ENCODE measurements at regions not wholly inside any gene's neighbourhood (a gene's known extent, or its start where the extent isn't known, plus 50 kb on each side); places are given as distances from the start of the nearest gene placed in this dataset.

DNA sequence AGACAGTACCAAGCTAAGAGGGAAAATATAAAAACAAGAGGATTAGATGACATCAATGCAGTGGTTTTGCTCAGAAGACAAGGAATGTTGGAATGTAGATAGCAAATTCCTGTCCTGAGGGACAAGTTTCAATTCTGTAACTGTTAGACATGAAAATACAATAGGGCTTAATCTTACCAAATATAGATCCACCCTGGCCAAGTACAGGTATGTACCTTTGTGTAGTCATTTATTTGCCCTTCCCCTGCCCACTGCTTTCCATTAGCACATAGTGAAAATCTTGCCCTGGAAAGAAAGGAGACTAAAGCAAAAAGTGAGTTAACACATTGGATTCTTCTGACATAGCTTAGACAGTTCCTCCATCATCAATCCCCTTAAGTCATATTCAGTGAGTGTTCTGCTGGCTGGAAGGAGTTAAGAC is 389.0 kb upstream of the THBS1 start:
- H3K36me3 ChIP-seq (ENCODE audit: control insufficient read depth in 3 of 3, insufficient read depth in 2 of 3, low read depth in 1 of 3, low read length in 3 of 3): no peaks in the 10 kb centered on the region
- no peaks in the 10 kb centered on the region for H3K27me3 ChIP-seq (ENCODE audit: control insufficient read depth in 3 of 3, insufficient read depth in 3 of 3, low read length in 3 of 3)
- H3K4me1 ChIP-seq (ENCODE audit: control insufficient read depth in 3 of 3, insufficient read depth in 2 of 3, low read depth in 1 of 3, low read length in 2 of 3): no peaks in the 10 kb centered on the region
- no peak for FAIRE-seq
- no peak overlapping the region for H3K4me3 ChIP-seq (ENCODE audit: low read depth in 1 of 3, low read length in 3 of 3)
- H3K9me3 ChIP-seq (ENCODE audit: control insufficient read depth in 2 of 2, insufficient read depth in 1 of 2, low read depth in 1 of 2, low read length in 1 of 2): no peaks in the 10 kb centered on the region
- DNase-seq: no peak
- no peak overlapping the region for H3K27ac ChIP-seq (ENCODE audit: low read depth in 1 of 3, low read length in 2 of 3)

DNA sequence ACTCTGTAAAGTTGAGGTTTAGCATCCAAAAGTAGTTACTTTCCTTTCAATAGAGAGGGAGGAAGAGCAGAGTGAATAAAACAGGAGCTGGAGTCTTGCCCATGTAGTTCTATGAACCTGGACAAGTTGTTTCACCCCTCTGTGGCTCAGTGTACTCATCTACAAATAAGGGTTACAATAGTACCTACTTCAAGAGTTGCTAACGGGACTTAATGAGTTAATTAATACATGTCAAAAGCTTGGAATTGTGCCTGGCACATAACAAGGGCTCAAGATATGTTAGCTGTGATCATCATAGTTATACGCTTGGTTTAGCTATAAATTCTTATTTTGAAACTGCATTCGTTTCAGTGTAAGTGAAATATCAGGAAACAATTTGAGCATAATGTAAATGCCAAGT is 388.5 kb upstream of the THBS1 start:
- WGBS, 3 donors: 55 to 72% (median 72%) methylated on average over 3 of the region's 3 CpGs
- FAIRE-seq: no peak

DNA sequence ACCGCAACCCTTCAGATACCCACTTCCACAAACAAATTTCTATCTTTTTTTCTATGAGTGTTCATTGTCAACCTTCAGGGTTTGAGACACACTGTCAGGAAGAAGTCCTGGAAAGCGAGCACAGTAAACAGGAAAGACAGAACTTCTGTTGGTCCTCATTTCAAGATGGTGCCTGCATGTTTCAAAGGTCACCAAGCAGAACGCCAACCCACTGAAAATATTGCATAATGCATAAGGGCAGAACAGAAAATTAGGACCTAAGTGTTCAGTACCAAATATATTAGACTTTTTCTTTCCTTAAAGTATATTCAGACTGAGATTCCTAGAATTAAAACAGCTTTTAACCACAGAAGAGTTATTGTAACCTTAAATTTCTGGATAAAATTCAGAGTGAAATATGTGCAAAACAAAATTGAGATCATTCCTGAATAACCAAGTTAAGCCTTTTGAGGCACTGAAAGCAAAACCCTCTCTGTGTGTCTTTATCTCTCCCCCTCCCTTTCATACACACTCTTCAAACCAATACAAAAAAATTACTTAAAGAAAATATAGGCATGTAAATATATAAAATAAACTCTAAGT is 387.8 kb upstream of the THBS1 start:
- no peaks in the 10 kb centered on the region for H3K9me3 ChIP-seq (ENCODE audit: control insufficient read depth in 2 of 2, insufficient read depth in 1 of 2, low read depth in 1 of 2, low read length in 1 of 2)
- no peaks in the 10 kb centered on the region for H3K36me3 ChIP-seq (ENCODE audit: control insufficient read depth in 3 of 3, insufficient read depth in 2 of 3, low read depth in 1 of 3, low read length in 3 of 3)
- DNase-seq: no peak
- 63 to 82% (median 70%) methylated on average over 3 of the region's 3 CpGs for WGBS, 3 donors
- H3K27ac ChIP-seq (ENCODE audit: low read depth in 1 of 3, low read length in 2 of 3): no peak overlapping the region
- no peaks in the 10 kb centered on the region for H3K4me1 ChIP-seq (ENCODE audit: control insufficient read depth in 3 of 3, insufficient read depth in 2 of 3, low read depth in 1 of 3, low read length in 2 of 3)
- no peak overlapping the region for H3K4me3 ChIP-seq (ENCODE audit: low read depth in 1 of 3, low read length in 3 of 3)
- no peak for FAIRE-seq
- no peaks in the 10 kb centered on the region for H3K27me3 ChIP-seq (ENCODE audit: control insufficient read depth in 3 of 3, insufficient read depth in 3 of 3, low read length in 3 of 3)

More for the DNA sequence above, 388.5 kb upstream of the THBS1 start:
- Histone ChIP-seq H3K4me3 (ENCODE audit: low read depth in 1 of 3, low read length in 3 of 3) (no peak overlapping the region), H3K9me3 (ENCODE audit: control insufficient read depth in 2 of 2, insufficient read depth in 1 of 2, low read depth in 1 of 2, low read length in 1 of 2) (no peaks in the 10 kb centered on the region), H3K4me1 (ENCODE audit: control insufficient read depth in 3 of 3, insufficient read depth in 2 of 3, low read depth in 1 of 3, low read length in 2 of 3) (no peaks in the 10 kb centered on the region), H3K36me3 (ENCODE audit: control insufficient read depth in 3 of 3, insufficient read depth in 2 of 3, low read depth in 1 of 3, low read length in 3 of 3) (no peaks in the 10 kb centered on the region), H3K27ac (ENCODE audit: low read depth in 1 of 3, low read length in 2 of 3) (no peak overlapping the region), H3K27me3 (ENCODE audit: control insufficient read depth in 3 of 3, insufficient read depth in 3 of 3, low read length in 3 of 3) (no peaks in the 10 kb centered on the region)
- no peak for DNase-seq

DNA sequence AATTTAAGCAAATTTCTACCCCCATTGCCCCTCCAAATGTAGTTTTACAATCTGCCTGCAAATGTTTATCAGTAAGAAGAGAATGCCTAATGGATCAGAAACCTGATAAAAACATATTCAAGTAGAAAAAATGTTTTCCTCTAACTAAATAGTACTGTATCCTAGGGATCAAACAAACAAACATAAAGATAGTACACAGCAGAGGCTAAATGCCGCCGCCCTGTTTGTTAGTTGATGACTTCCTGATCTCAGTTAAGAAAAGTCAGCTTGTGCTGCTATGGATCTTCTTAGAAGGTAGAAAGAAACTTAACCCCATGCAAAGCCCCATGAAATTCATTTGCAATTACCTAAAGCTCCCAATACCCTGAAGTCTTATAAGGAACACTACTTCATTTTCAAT is 387.3 kb upstream of the THBS1 start:
- 83 to 97% (median 84%) methylated on average over 2 of the region's 2 CpGs for WGBS, 3 donors
- Histone ChIP-seq H3K27me3 (ENCODE audit: control insufficient read depth in 3 of 3, insufficient read depth in 3 of 3, low read length in 3 of 3) (no peaks in the 10 kb centered on the region), H3K4me3 (ENCODE audit: low read depth in 1 of 3, low read length in 3 of 3) (no peak overlapping the region), H3K36me3 (ENCODE audit: control insufficient read depth in 3 of 3, insufficient read depth in 2 of 3, low read depth in 1 of 3, low read length in 3 of 3) (no peaks in the 10 kb centered on the region), H3K27ac (ENCODE audit: low read depth in 1 of 3, low read length in 2 of 3) (no peak overlapping the region), H3K4me1 (ENCODE audit: control insufficient read depth in 3 of 3, insufficient read depth in 2 of 3, low read depth in 1 of 3, low read length in 2 of 3) (peaks cover 0 to 2% (median 0%) of the 10 kb centered on the region in 3 donors), H3K9me3 (ENCODE audit: control insufficient read depth in 2 of 2, insufficient read depth in 1 of 2, low read depth in 1 of 2, low read length in 1 of 2) (no peaks in the 10 kb centered on the region)
- FAIRE-seq (no peak), DNase-seq (no peak)

- Histone ChIP-seq H3K4me1 (ENCODE audit: control insufficient read depth in 3 of 3, insufficient read depth in 2 of 3, low read depth in 1 of 3, low read length in 2 of 3) (peaks cover 0 to 2% (median 0%) of the 10 kb centered on the region in 3 donors), H3K27me3 (ENCODE audit: control insufficient read depth in 3 of 3, insufficient read depth in 3 of 3, low read length in 3 of 3) (no peaks in the 10 kb centered on the region), H3K36me3 (ENCODE audit: control insufficient read depth in 3 of 3, insufficient read depth in 2 of 3, low read depth in 1 of 3, low read length in 3 of 3) (no peaks in the 10 kb centered on the region), H3K9me3 (ENCODE audit: control insufficient read depth in 2 of 2, insufficient read depth in 1 of 2, low read depth in 1 of 2, low read length in 1 of 2) (no peaks in the 10 kb centered on the region), H3K4me3 (ENCODE audit: low read depth in 1 of 3, low read length in 3 of 3) (no peak overlapping the region), H3K27ac (ENCODE audit: low read depth in 1 of 3, low read length in 2 of 3) (no peak overlapping the region)
- FAIRE-seq: no peak
- 67 to 82% (median 70%) methylated on average over 2 of the region's 2 CpGs for WGBS, 3 donors
- no peak for DNase-seq
These were observed 386.6 kb upstream of the THBS1 start for GRCh38 chr15:39194106-39194830.

DNA sequence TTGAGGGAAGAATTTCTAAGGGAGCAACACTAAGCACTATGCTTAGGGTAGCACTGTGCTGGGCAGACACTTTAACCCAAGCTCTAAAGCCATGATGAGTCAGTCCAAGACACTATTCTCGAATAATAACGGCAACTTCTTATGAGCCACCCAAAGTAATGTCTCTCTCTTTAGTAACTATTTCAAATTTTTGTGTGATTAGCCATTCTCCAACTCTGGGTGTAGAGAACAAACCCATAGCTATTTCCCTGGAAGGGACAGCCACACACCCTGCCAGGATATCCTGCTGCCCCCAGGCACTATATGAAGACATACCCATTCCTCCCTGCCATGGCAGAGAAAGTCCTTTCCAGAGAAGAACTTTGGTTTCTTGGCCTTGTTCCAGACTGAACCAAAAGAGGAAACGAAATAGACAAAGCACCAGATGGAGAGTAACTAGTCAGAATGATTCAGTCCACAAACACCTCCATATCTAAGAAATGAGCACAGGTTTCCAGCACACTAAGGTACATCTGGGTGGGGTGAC is 384.9 kb upstream of the THBS1 start:
- WGBS, 3 donors: 63 to 67% (median 65%) methylated on average over 3 of the region's 3 CpGs
- Histone ChIP-seq H3K27me3 (ENCODE audit: control insufficient read depth in 3 of 3, insufficient read depth in 3 of 3, low read length in 3 of 3) (no peaks in the 10 kb centered on the region), H3K4me3 (ENCODE audit: low read depth in 1 of 3, low read length in 3 of 3) (no peak overlapping the region), H3K27ac (ENCODE audit: low read depth in 1 of 3, low read length in 2 of 3) (no peak overlapping the region), H3K4me1 (ENCODE audit: control insufficient read depth in 3 of 3, insufficient read depth in 2 of 3, low read depth in 1 of 3, low read length in 2 of 3) (peaks cover 0 to 2% (median 0%) of the 10 kb centered on the region in 3 donors), H3K9me3 (ENCODE audit: control insufficient read depth in 2 of 2, insufficient read depth in 1 of 2, low read depth in 1 of 2, low read length in 1 of 2) (no peaks in the 10 kb centered on the region), H3K36me3 (ENCODE audit: control insufficient read depth in 3 of 3, insufficient read depth in 2 of 3, low read depth in 1 of 3, low read length in 3 of 3) (no peaks in the 10 kb centered on the region)
- no peak for FAIRE-seq
- DNase-seq: peak in 1 of 2 donors; percentile 75

GRCh38 chr15:39198044-39199000 is 382.6 kb upstream of the THBS1 start:
- no peak for FAIRE-seq
- 68 to 82% (median 73%) methylated on average over 6 of the region's 6 CpGs for WGBS, 3 donors
- peak overlapping the region in 2 of 3 donors; percentile 1 to 18 for H3K27ac ChIP-seq (ENCODE audit: low read depth in 1 of 3, low read length in 2 of 3)

DNA sequence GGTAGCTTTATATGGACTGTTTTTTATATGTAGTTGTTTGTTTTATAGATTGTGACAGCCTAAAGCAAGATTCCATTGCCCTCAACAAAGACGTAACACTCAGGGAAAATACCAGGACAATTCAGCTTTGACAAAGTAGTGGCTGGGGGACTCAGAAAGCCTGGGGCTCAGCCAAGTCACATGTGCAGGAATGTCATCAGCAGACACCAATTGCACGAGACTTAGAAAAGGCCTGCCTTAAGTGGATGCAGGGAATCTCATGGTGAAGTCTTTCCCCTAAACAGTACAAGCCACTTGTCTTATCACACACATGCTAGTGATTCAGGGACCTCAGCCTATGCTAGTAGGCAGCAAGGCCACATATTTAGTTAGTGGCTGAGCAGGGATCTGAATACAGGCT is 381.8 kb upstream of the THBS1 start:
- peak overlapping the region in 2 of 3 donors; percentile 18 to 57 for H3K27ac ChIP-seq (ENCODE audit: low read depth in 1 of 3, low read length in 2 of 3)
- 67 to 96% (median 79%) methylated on average over 2 of the region's 2 CpGs for WGBS, 3 donors
- FAIRE-seq: no peak
- H3K4me3 ChIP-seq (ENCODE audit: low read depth in 1 of 3, low read length in 3 of 3): no peak overlapping the region
- DNase-seq: no peak
- H3K27me3 ChIP-seq (ENCODE audit: control insufficient read depth in 3 of 3, insufficient read depth in 3 of 3, low read length in 3 of 3): no peaks in the 10 kb centered on the region
- peaks cover 0 to 2% (median 0%) of the 10 kb centered on the region in 3 donors for H3K4me1 ChIP-seq (ENCODE audit: control insufficient read depth in 3 of 3, insufficient read depth in 2 of 3, low read depth in 1 of 3, low read length in 2 of 3)
- no peaks in the 10 kb centered on the region for H3K9me3 ChIP-seq (ENCODE audit: control insufficient read depth in 2 of 2, insufficient read depth in 1 of 2, low read depth in 1 of 2, low read length in 1 of 2)
- H3K36me3 ChIP-seq (ENCODE audit: control insufficient read depth in 3 of 3, insufficient read depth in 2 of 3, low read depth in 1 of 3, low read length in 3 of 3): no peaks in the 10 kb centered on the region

More at GRCh38 chr15:39198044-39199000, 382.6 kb upstream of the THBS1 start:
- Histone ChIP-seq H3K4me3 (ENCODE audit: low read depth in 1 of 3, low read length in 3 of 3) (no peak overlapping the region), H3K36me3 (ENCODE audit: control insufficient read depth in 3 of 3, insufficient read depth in 2 of 3, low read depth in 1 of 3, low read length in 3 of 3) (no peaks in the 10 kb centered on the region), H3K27me3 (ENCODE audit: control insufficient read depth in 3 of 3, insufficient read depth in 3 of 3, low read length in 3 of 3) (no peaks in the 10 kb centered on the region), H3K4me1 (ENCODE audit: control insufficient read depth in 3 of 3, insufficient read depth in 2 of 3, low read depth in 1 of 3, low read length in 2 of 3) (peaks cover 0 to 2% (median 0%) of the 10 kb centered on the region in 3 donors), H3K9me3 (ENCODE audit: control insufficient read depth in 2 of 2, insufficient read depth in 1 of 2, low read depth in 1 of 2, low read length in 1 of 2) (no peaks in the 10 kb centered on the region)
- peak in 1 of 2 donors; percentile 31 for DNase-seq

Measured in small intestine (tissue), 7 donors.